ENCODE measurements at regions not wholly inside any gene's neighbourhood (a gene's known extent, or its start where the extent isn't known, plus 50 kb on each side); places are given as distances from the start of the nearest gene placed in this dataset.
A peak's percentile ranks its signal among the peaks of the same experiment; 100 is the strongest.

DNA sequence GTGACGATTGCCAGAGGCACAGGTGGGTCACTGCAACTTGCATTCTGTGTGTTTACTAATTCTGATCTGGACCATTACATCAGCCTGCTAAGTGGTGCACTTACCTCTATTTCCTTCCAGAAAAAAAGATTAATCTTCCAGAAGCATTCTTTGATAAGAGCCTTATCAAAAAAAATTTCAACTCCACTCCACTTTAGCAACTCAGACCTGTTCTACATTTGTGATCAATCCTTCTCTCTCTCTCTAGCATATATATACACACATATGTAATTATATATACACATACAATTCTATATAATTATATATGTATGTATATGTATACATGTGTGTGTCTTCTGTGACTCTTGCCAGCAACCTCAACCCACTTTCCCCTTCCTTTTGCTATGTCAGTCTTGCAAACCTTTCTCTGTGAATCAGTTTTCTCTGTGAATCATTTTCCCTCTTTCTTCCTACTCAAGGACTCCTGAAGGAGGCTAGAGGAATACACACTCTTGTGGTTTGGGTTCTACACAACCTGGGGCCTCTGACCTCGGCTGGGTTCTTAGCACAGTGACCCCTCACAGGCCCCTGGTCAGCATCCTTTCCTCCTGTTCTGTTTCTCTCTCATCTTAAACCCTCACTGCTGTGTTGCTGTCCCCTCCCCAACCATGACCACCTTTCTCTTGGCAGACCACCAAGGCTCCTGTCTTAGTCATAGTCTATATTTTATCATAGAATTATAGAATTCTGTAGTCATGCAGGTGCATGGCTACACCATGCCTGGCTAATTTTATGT, 130.4 kb upstream of the PELI1 start:
- Histone ChIP-seq H3F3A (replicated peaks; ENCODE audit: insufficient read depth) (peaks cover 14% of the 10 kb centered on the region), H3K9me3 (no peaks in the 10 kb centered on the region), H3K27ac (ENCODE audit: low read depth in 2 of 2, low read length in 1 of 2) (peak overlapping the region; percentile 67 to 80), H3K9ac (no peak overlapping the region), H3K4me1 (ENCODE audit: control insufficient read depth in 1 of 2, insufficient read depth in 2 of 2, low read depth in 1 of 2, low read length in 1 of 2) (peaks cover 20 to 35% of the 10 kb centered on the region in 2 experiments), H3K9me2 (no peaks in the 10 kb centered on the region), H3K36me3 (replicated peaks in 1 of 2; ENCODE audit: control insufficient read depth in 1 of 2, insufficient read depth in 2 of 2, low read length in 1 of 2) (no peaks in the 10 kb centered on the region), H3K79me2 (ENCODE audit: insufficient read depth) (no peaks in the 10 kb centered on the region), H3K4me3 (ENCODE audit: low read depth in 2 of 2, low read length in 1 of 2) (no peak overlapping the region), H3K27me3 (ENCODE audit: insufficient read depth) (no peaks in the 10 kb centered on the region), H2AFZ (ENCODE audit: low read depth) (no peak overlapping the region), H4K20me1 (ENCODE audit: insufficient read depth) (no peaks in the 10 kb centered on the region), H3K4me2 (0 out of 2 replicates have a peak overlapping the region, but pooled peaks have one; percentile 23)
- CTCF ChIA-PET, result no interaction called here
- 75% methylated on average over 2 of the region's 2 CpGs for WGBS (ENCODE audit: low lambda C conversion rate)
- TF ChIP-seq, protein P1, sequence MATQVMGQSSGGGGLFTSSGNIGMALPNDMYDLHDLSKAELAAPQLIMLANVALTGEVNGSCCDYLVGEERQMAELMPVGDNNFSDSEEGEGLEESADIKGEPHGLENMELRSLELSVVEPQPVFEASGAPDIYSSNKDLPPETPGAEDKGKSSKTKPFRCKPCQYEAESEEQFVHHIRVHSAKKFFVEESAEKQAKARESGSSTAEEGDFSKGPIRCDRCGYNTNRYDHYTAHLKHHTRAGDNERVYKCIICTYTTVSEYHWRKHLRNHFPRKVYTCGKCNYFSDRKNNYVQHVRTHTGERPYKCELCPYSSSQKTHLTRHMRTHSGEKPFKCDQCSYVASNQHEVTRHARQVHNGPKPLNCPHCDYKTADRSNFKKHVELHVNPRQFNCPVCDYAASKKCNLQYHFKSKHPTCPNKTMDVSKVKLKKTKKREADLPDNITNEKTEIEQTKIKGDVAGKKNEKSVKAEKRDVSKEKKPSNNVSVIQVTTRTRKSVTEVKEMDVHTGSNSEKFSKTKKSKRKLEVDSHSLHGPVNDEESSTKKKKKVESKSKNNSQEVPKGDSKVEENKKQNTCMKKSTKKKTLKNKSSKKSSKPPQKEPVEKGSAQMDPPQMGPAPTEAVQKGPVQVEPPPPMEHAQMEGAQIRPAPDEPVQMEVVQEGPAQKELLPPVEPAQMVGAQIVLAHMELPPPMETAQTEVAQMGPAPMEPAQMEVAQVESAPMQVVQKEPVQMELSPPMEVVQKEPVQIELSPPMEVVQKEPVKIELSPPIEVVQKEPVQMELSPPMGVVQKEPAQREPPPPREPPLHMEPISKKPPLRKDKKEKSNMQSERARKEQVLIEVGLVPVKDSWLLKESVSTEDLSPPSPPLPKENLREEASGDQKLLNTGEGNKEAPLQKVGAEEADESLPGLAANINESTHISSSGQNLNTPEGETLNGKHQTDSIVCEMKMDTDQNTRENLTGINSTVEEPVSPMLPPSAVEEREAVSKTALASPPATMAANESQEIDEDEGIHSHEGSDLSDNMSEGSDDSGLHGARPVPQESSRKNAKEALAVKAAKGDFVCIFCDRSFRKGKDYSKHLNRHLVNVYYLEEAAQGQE (IDR thresholded peaks at IDR 0.05; ENCODE audit: low read depth, low read length), result no peak
- TF ChIP-seq USF1 (IDR thresholded peaks at IDR 0.05; ENCODE audit: borderline replicate concordance, low read depth), result no peak
- no peak for TF ChIP-seq RXRA (IDR thresholded peaks at IDR 0.05; ENCODE audit: borderline replicate concordance, low read depth)
- no peak for TF ChIP-seq GABPA (IDR thresholded peaks at IDR 0.05; ENCODE audit: low read depth)
- TF ChIP-seq NFIC (IDR thresholded peaks at IDR 0.05; ENCODE audit: borderline replicate concordance), result no peak
- no peak for TF ChIP-seq EP300 (IDR thresholded peaks at IDR 0.05; ENCODE audit: borderline replicate concordance in 1 of 2, low read depth in 1 of 2, low read length in 1 of 2)
- TF ChIP-seq POLR2AphosphoS5 (IDR thresholded peaks at IDR 0.05; ENCODE audit: low read depth, low read length), result no peak
- TF ChIP-seq SMC3 (IDR thresholded peaks at IDR 0.05; ENCODE audit: low read depth, low read length), result no peak
- no peak for TF ChIP-seq MXI1 (IDR thresholded peaks at IDR 0.05; ENCODE audit: low read depth, low read length)
- no peak for TF ChIP-seq RFX5 (IDR thresholded peaks at IDR 0.05; ENCODE audit: low read length)
- no peak for TF ChIP-seq GATA2 (CRISPR knock-in tag; IDR thresholded peaks at IDR 0.05)
- peak; percentile 17 for DNase-seq
- POLR2A ChIA-PET, result no interaction called here

DNA sequence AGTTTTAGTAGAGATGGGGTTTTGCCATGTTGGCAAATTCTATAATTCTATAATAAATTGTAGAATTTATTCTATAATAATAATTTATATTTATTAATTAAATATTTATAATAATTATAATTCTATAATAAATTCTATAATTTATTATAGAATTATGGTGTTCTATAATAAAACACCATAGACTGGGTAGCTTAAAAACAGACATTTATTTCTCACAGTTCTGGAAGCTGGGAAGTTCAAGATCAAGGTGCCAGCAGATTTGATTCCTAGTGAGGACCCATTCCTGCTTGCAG, 130.9 kb upstream of the PELI1 start:
- Histone ChIP-seq H3K9ac (no peak overlapping the region), H3K4me1 (ENCODE audit: control insufficient read depth in 1 of 2, insufficient read depth in 2 of 2, low read depth in 1 of 2, low read length in 1 of 2) (peaks cover 20 to 35% of the 10 kb centered on the region in 2 experiments), H3K9me2 (no peaks in the 10 kb centered on the region), H3K4me2 (no peak overlapping the region), H4K20me1 (ENCODE audit: insufficient read depth) (no peaks in the 10 kb centered on the region), H3K79me2 (ENCODE audit: insufficient read depth) (no peaks in the 10 kb centered on the region), H3K9me3 (no peaks in the 10 kb centered on the region), H3K4me3 (ENCODE audit: low read depth in 2 of 2, low read length in 1 of 2) (no peak overlapping the region), H3K27ac (ENCODE audit: low read depth in 2 of 2, low read length in 1 of 2) (no peak overlapping the region), H3F3A (replicated peaks; ENCODE audit: insufficient read depth) (peaks cover 14% of the 10 kb centered on the region), H3K36me3 (replicated peaks in 1 of 2; ENCODE audit: control insufficient read depth in 1 of 2, insufficient read depth in 2 of 2, low read length in 1 of 2) (no peaks in the 10 kb centered on the region), H3K27me3 (ENCODE audit: insufficient read depth) (no peaks in the 10 kb centered on the region), H2AFZ (ENCODE audit: low read depth) (no peak overlapping the region)
- POLR2A ChIA-PET, result no interaction called here
- CTCF ChIA-PET, result no interaction called here
- no peak for DNase-seq
- TF ChIP-seq USF1 (IDR thresholded peaks at IDR 0.05; ENCODE audit: borderline replicate concordance, low read depth) (no peak), TCF12 (IDR thresholded peaks at IDR 0.05) (no peak), MXI1 (IDR thresholded peaks at IDR 0.05; ENCODE audit: low read depth, low read length) (no peak), YY1 (IDR thresholded peaks at IDR 0.05; ENCODE audit: low read depth) (no peak), ELF1 (IDR thresholded peaks at IDR 0.05) (no peak), SMC3 (IDR thresholded peaks at IDR 0.05; ENCODE audit: low read depth, low read length) (no peak), TEAD4 (IDR thresholded peaks at IDR 0.05; ENCODE audit: borderline replicate concordance, insufficient read depth) (no peak), EP300 (IDR thresholded peaks at IDR 0.05; ENCODE audit: borderline replicate concordance in 1 of 2, low read depth in 1 of 2, low read length in 1 of 2) (no peak), RAD21 (IDR thresholded peaks at IDR 0.05; ENCODE audit: low read length) (no peak), RFX5 (IDR thresholded peaks at IDR 0.05; ENCODE audit: low read length) (no peak), TAF1 (IDR thresholded peaks at IDR 0.05; ENCODE audit: borderline replicate concordance, low read depth, low read length) (no peak)
- TF ChIP-seq, protein P2, sequence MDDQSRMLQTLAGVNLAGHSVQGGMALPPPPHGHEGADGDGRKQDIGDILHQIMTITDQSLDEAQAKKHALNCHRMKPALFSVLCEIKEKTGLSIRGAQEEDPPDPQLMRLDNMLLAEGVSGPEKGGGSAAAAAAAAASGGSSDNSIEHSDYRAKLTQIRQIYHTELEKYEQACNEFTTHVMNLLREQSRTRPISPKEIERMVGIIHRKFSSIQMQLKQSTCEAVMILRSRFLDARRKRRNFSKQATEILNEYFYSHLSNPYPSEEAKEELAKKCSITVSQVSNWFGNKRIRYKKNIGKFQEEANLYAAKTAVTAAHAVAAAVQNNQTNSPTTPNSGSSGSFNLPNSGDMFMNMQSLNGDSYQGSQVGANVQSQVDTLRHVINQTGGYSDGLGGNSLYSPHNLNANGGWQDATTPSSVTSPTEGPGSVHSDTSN (IDR thresholded peaks at IDR 0.05), result no peak
- TF ChIP-seq, protein P3, sequence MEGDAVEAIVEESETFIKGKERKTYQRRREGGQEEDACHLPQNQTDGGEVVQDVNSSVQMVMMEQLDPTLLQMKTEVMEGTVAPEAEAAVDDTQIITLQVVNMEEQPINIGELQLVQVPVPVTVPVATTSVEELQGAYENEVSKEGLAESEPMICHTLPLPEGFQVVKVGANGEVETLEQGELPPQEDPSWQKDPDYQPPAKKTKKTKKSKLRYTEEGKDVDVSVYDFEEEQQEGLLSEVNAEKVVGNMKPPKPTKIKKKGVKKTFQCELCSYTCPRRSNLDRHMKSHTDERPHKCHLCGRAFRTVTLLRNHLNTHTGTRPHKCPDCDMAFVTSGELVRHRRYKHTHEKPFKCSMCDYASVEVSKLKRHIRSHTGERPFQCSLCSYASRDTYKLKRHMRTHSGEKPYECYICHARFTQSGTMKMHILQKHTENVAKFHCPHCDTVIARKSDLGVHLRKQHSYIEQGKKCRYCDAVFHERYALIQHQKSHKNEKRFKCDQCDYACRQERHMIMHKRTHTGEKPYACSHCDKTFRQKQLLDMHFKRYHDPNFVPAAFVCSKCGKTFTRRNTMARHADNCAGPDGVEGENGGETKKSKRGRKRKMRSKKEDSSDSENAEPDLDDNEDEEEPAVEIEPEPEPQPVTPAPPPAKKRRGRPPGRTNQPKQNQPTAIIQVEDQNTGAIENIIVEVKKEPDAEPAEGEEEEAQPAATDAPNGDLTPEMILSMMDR (IDR thresholded peaks at IDR 0.05), result no peak

All from SK-N-SH (cell line).